ENCODE measurements at regions not wholly inside any gene's neighbourhood (a gene's known extent, or its start where the extent isn't known, plus 50 kb on each side); places are given as distances from the start of the nearest gene placed in this dataset.

DNA sequence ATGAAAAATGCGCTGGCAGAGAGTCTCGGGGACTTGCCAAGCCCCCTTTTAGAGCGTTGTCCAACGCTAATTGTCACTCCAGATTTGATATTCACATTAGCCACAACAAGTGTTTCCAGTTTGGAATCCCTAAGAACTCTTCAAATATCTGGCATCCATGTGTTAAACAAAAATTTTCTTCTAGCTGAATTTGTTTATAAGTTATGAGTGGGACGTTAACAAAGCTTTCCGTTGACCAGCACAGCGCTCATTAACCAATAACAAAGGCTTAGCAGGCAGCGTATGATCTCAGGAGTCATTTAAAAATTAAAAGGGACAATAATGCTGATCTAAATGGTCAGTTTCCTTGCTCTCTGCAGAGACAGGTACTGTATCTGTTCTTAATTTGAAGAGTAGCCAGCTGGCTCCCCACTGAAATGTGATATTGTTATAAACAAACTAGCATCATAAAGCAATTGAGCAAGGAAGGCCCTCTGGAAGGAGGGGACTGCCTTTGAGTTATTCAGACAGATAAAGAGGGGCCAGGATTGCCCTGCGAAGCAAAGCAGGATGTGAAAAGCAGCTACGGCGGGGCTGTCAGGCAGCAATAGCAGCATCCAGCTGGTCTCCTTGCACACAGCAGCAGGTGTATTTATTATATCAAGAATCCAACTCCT lies 337.2 kb upstream of the SALL3 start:
- no peak for DNase-seq

- DNase-seq: no peak
Measured at GRCh38 chr18:78643004-78643403, 336.6 kb upstream of the SALL3 start.

DNA sequence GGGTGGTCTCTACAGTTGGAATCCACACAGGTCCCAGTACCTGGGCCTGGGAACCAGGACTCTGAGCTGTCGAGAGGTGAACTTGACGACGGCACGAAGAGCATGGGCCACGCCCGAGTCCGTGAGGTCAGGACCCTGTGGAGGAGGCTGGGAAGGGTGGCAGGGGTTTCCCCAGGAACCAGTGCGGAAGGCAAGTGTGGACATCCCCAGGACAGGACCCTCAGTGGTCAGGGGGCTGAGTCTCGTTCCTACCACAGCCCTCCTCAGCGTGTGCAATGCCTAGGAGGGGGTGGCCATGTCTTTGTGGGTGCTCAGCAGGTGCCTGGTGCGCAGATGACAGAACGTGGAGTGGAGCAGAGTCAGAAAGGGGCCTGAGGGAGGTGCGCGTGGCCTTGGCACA lies 335.6 kb upstream of the SALL3 start:
- no peak for DNase-seq

GRCh38 chr18:78645216-78645615 lies 334.4 kb upstream of the SALL3 start:
- no peak for DNase-seq

- DNase-seq: no peak
Measured at GRCh38 chr18:78647018-78647417, 332.6 kb upstream of the SALL3 start.

GRCh38 chr18:78649421-78649820 lies 330.2 kb upstream of the SALL3 start:
- no peak for DNase-seq

GRCh38 chr18:78650926-78651325 lies 328.7 kb upstream of the SALL3 start:
- DNase-seq: no peak

DNA sequence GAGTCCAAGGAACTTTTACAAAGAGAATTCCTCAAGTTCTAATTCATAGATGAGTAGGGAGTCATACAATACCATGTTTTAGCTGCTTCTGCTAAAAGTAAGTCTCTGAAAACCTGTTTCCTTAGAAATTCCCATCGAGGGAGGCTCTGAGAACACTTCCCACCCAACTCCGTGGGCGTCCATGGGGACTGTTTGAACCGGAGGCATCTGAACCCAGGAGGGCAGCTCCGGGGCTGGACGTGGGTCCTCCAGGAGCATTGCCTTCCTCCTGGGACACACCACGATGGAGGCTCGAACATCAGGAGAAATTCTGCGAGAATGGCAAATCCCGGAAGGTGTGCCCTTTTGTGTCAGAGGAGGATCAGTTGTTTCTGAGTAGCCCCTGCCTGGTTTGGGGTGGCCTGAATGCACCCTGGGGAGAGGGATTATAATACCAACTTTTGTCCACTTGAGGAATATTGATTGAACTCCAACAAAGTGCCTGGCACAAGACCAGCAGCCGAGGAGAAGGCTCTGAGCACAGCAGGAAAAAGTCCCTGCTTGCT lies 327.5 kb upstream of the SALL3 start:
- no peak for DNase-seq

- no peak for DNase-seq
Measured at GRCh38 chr18:78655921-78656320, 323.7 kb upstream of the SALL3 start.

GRCh38 chr18:78656346-78656925 lies 323.2 kb upstream of the SALL3 start:
- DNase-seq: no peak

DNA sequence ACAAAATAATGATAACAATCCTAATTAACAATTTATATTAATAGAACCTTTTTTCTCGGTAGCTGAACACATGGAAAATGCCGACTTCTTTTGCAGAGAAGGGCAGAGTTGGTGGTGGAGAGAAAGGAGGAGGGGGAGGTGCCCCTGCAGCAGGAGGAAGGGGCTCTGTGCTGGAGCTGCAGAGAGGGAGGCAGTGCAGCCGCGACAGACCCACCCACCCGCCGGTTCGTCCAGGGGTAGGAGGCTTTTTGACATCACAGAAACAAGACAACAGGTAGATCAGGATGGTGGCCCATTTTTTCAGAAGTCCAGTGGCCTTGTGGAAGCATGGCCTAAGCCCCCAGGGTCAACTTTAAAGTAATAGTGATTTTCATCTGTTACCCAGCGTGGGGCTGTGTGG lies 321.1 kb upstream of the SALL3 start:
- no peak for DNase-seq

- DNase-seq: no peak
Measured at GRCh38 chr18:78659057-78659456, 320.6 kb upstream of the SALL3 start.

- DNase-seq: no peak
Measured at GRCh38 chr18:78659748-78660147, 319.9 kb upstream of the SALL3 start.

GRCh38 chr18:78660311-78660710 lies 319.3 kb upstream of the SALL3 start:
- no peak for DNase-seq

GRCh38 chr18:78661316-78661715 lies 318.3 kb upstream of the SALL3 start:
- no peak for DNase-seq

- DNase-seq: no peak
Measured at GRCh38 chr18:78662879-78663278, 316.7 kb upstream of the SALL3 start.

GRCh38 chr18:78664048-78664447 lies 315.6 kb upstream of the SALL3 start:
- DNase-seq: no peak

- DNase-seq: no peak
Measured at GRCh38 chr18:78664848-78665247, 314.8 kb upstream of the SALL3 start.

GRCh38 chr18:78665644-78666043 lies 314.0 kb upstream of the SALL3 start:
- DNase-seq: no peak

DNA sequence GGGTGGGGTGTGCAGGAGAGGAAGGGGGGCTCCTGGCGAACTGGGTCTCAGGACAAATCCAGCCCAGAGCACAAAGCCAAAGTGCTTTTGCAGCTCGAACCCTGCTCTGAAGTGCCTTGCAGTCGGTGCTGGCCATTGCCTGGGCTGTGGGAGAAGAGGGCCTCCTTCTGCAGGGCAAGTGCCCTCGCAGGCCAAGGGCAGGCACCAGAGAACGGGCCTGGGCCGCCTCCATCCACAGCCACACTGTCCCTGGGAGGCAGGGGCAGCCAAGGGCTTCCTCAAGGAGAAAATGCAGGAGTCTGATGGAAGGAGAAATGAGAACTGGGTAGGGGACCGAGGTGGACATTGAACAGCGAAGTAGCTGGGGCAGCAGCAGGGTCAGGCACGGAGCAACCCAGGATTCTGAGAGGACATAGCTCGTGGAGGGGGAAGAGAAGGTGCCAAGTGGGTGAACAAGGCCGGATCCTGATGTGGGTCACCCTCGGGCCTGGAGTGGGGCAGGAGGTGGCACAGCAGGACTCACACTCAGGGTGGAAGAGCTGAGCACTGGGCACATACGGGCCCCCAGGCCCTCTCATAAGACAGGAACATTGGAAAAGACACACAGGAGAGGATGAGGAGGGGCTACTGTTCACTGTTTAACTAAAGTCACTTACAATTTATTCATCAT lies 312.8 kb upstream of the SALL3 start:
- no peak for DNase-seq

DNA sequence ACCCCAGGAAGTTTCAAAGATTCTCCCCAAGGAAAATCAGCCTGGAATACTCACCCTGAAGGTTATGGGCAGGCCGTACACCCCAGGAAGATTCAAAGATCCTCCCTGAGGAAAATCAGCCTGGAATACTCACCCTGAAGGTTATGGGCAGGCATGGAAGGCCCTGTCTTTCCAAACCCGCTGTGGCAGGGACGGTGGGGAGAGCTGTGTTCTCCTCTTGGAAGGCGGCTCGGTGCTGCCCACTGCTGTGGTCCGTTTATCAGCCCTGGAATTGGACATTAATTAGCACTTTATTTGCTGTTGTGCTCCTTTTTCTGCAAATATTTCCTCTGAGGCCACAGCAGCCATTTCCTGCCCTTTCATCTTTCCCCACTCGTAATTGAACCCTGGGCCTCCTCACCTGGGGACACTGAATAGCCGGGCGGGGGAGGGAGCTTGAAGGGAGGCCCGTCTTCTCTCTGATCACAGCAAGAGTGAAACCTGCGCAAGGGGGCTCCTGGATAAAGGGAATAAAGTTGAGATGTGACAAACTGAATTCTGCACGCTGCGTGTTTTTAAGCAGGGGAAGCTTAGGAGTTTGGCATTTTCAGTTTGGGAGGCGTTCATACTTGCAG lies 308.7 kb upstream of the SALL3 start:
- DNase-seq: no peak

- no peak for DNase-seq
Measured at GRCh38 chr18:78671551-78671950, 308.1 kb upstream of the SALL3 start.

DNA sequence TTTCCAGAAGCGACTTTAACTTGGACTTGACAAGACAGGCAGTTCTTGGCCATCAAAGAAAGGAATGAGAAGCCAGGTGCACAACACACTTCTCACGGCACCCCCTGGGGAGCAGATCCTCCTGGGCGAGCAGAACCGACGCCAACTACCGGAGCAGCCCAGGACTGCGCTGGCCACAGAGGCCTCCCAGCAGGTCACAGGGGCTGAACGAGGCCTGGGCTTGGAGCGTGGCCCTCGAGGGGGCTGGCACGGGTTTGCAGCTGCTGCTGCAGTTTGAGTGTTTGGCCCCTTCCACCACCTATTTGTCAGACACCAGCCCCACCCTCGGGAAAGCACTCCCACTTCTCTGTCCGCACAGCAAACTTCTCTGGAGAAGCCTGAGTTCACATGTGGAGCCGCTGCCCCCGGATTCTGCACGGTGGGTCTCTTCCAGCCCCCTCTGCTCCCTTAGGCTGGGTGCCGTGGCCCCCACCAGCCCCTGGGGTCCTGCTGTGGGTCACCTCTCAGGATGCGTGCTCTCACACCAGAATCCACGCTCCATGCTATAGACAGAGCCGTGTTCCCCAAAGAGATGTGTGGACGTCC lies 306.7 kb upstream of the SALL3 start:
- DNase-seq: no peak

Data from activated CD4-positive, CD25-positive, alpha-beta regulatory T cell (primary cell).